ENCODE measurements at regions not wholly inside any gene's neighbourhood (a gene's known extent, or its start where the extent isn't known, plus 50 kb on each side); places are given as distances from the start of the nearest gene placed in this dataset.

DNA sequence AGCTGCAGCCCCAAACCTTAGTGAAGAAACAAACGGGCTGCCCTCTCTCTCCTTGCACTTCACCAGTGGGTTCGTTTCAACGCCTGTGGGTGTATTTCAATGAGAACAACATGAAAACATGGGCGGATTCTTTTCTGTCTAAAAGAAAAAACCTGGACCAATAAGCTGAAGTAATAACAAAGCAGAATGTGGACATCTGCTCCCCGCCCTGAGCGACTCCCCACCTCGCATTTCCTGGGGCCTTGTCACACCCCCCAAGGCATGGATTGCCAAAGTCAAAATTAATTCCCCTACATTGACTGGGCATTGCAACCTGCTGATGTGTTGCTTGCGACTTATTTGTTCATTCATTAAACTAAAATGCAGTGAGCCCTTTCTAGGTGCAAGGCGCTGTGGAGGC lies 142.9 kb downstream of the BCOR start:
- no peak for TF ChIP-seq CTCF (IDR thresholded peaks at IDR 0.05; ENCODE audit: low read depth, low read length)
- DNase-seq (ENCODE audit: extremely low read depth, low read depth): no peak

GRCh38 chrX:39955625-39956024 lies 142.1 kb downstream of the BCOR start:
- no peak for DNase-seq (ENCODE audit: extremely low read depth, low read depth)
- no peak for TF ChIP-seq CTCF (IDR thresholded peaks at IDR 0.05; ENCODE audit: low read depth, low read length)

DNA sequence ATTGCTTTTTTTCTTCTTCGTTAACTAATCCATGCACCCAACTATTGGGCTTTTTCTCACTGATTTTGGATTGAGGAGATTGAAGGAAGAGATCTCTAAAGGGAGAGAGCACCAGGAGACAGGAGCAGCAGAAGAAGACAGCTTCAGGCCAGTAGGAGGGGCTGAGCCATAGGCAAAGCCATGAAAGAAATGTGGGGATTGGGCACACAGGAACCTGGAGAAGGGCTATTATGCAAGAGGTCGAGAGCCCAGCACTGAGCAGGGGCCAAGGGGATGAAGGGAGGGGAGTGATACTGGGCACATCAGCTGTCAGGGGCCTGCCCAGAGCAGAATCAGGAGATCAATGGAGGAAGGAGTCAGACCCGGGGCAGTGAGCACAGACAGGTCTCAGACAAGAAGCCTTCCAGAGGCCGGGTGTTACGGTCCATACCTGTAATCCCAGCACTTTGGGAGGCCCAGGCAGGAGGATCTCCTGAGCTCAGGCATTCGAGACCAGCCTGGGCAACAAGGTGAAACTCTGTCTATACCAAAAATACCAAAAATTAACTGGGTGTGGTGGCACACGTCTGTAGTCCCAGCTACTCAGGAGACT lies 140.9 kb downstream of the BCOR start:
- no peak for DNase-seq (ENCODE audit: extremely low read depth, low read depth)
- TF ChIP-seq CTCF (IDR thresholded peaks at IDR 0.05; ENCODE audit: low read depth, low read length): no peak

- TF ChIP-seq CTCF (IDR thresholded peaks at IDR 0.05; ENCODE audit: low read depth, low read length): no peak
- no peak for DNase-seq (ENCODE audit: extremely low read depth, low read depth)
Measured at GRCh38 chrX:39957816-39958566, 139.8 kb downstream of the BCOR start.

DNA sequence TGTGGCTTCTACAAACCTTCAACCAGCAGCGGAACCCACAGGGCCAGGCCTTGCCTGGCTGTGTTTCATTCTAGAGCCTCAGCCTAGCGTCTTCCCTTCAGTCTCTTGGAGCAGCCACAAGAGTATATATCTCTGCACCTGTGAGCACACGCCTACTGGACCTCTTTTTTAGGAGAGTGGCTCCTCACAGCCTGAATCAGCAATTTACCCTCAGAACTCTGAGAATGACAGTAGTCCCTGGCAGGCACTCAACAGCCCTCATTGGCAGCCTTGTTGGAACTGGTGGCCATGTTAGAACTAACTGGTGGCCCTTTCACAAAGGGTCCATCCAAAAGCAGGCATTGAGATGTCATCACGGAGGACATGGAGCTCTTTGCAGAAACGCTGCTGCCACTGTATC lies 138.9 kb downstream of the BCOR start:
- TF ChIP-seq CTCF (IDR thresholded peaks at IDR 0.05; ENCODE audit: low read depth, low read length): no peak
- no peak for DNase-seq (ENCODE audit: extremely low read depth, low read depth)

DNA sequence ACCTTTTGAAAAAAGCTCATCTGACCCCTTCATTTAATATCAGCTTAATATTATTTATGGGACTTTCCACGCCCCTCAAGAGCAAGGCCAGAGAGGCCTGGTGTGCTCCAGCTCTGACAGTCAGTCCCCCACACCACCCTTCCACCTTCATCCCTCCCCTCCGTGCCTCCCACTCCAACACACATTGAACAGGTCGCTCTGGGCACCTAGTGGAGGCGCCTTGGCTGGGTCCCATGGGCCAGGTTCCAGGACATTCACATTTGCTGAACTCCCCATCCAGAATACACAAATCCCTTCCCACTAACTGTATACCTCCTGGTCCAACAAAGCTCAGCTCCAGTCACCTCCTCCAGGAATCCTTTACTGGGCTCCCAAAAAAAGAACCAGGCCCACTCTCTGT lies 137.5 kb downstream of the BCOR start:
- TF ChIP-seq CTCF (IDR thresholded peaks at IDR 0.05; ENCODE audit: low read depth, low read length): no peak
- DNase-seq (ENCODE audit: extremely low read depth, low read depth): no peak

GRCh38 chrX:39961441-39961840 lies 136.3 kb downstream of the BCOR start:
- DNase-seq (ENCODE audit: extremely low read depth, low read depth): no peak
- TF ChIP-seq CTCF (IDR thresholded peaks at IDR 0.05; ENCODE audit: low read depth, low read length): no peak

Data from AG09319 (cell line).